ENCODE measurements at regions not wholly inside any gene's neighbourhood (a gene's known extent, or its start where the extent isn't known, plus 50 kb on each side); places are given as distances from the start of the nearest gene placed in this dataset.

DNA sequence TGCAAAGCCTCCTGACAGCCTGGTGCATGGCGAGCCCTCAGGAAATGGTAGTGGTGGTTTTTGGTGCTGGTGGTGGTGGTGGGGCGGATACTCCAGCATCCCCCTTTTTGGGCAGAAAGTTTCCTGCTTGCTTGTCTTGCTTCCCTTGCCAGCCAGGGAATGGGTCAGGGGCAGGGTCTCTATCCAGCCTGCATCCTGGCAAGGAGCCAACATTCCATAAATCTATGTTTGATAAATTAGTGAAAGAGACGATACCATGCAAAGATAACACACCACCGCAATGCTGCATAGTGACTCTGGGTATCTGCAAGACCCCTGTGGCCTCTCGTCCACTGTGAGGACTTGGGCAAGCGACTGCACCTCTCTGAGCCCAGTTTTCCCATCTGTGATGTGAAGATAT is 246.2 kb downstream of the LRFN2 start:
- no peak for DNase-seq (ENCODE audit: low spot score)

DNA sequence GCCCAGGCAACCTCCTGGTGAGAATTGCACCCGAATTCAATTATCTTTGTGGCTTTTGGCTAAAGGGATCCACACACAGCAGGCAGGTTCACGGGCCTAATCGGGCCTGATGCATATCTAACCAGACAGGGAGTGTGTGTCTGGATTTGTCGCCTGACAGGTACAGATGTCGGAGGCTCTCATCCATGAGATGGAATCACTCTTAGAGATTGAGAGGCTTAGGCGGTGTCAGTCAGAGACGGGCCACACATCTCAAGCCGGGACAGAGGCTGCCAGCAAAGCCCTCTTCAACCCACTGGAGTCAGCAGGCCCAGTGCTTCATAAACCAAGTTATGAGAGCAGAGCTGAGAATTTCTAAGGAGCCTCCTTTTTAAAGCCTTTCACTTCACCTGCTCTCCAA is 247.0 kb downstream of the LRFN2 start:
- no peak for DNase-seq (ENCODE audit: low spot score)

- no peak for DNase-seq (ENCODE audit: low spot score)
Observed at GRCh38 chr6:40338306-40338705, 248.9 kb downstream of the LRFN2 start.

DNA sequence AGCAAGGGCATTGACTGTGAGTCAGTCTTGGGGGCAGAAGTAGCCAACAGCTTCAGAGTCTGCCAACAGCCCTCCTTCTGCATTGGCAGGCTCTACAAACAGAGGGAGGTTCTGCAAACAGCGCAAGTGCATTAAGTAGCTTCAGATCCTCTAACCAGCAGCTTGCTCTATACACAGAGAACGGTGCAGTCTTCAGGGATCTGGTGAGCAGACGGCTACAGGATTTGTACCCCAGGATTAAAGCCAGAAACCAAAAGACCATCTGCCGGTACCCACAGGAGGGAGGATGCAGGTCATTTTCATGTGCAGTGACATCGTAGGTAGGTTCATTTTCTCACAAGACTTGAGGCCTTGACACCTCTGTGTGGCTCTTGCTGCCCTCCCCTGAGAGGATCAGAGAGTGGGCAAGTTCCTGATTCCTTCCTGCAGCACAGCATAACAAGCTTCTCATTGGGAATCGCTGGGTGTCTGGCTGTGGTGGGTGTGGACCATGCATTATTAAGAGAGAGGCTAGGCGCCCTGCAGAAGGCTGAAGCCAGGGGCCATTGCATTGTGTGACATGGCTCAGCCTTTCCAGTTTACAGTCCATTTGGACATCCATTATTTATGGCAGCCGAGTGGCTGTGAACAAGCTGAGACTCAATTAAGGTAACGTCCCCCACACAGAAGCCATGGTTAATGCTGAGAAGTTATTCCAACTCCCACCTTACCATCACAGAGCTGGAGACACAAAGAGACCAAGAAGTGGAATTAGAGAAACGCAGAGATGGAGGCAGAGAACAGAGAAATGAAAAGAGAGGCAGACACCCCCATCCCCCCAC is 250.0 kb downstream of the LRFN2 start:
- DNase-seq (ENCODE audit: low spot score), result no peak

- DNase-seq (ENCODE audit: low spot score), result no peak
Observed at GRCh38 chr6:40336296-40336695, 250.9 kb downstream of the LRFN2 start.

DNA sequence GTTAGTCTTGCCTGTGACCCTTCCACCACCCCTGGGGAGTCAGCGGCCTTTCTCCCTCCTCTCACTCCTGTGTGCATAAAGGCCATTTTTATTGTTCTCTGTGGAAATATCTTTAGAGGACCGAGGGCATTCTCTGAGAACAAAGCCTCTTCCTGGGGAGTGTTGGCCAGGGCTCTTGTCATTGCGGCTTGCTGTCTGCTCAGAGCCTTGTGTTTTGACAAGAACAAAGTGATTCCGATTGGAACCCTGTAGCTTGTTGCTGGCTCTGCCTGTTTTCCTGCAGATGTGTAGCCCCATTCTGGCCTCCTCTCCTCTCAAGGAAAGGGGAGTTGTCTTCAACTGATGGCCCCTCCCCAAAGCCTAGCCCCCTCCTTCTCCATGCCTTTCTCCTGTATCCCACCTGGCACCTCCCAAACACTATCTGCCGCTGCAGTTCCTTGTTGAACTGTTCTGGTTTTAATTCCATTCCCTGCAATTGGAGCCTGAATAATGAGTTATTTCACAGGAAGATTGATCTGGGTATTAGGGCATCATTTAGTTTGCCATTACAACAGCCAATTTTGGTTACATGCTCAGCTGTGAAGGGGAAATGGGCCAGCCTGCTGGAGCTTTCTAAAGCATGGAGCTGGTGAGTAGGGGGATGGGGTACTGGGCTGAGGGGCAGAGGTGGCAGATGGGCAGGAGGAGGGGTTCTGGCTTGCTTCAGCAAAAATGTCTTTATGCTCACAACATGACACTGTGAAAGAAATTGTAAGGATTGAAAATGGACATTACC is 252.5 kb downstream of the LRFN2 start:
- DNase-seq (ENCODE audit: low spot score), result no peak

DNA sequence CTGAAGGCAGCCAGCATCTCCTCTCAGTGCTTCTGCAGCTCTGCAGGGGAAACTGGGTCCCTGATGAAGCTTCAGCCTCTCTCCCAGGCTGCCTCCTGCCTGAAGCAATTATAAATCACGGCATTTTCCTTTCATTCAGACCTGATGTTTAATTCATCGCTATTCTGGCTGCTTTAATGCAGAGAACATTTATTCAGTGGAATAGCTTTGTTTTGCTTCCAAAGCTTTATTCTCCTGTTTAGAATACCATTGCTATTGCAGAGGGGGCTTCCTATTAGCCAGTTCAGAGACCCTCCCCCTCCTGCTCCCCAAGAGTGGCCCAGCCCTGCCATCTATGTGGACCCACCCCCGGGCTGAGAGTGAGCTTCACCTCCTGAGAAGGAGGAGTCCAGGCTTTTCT is 255.6 kb downstream of the LRFN2 start:
- DNase-seq (ENCODE audit: low spot score), result no peak

DNA sequence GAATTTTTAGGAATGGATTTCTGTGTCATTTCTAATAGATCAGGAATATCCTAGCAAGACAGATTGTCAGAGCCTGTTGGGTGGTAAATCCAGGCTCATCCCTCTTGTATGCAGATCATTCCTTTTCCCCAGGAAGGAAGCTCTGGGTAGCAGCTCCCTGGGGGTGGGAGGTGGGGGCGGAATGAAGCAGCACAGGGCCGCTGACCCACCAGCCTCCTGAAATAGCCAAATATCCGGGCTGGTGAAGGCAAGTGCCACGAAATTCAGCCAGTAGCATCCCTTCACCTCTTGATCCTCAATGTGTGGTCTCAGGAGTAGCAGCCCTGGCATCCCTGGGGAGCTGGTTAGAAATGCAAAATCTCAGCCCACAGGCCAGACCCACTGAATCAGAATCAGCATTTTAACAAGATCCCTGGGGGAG is 256.9 kb downstream of the LRFN2 start:
- no peak for DNase-seq (ENCODE audit: low spot score)

GRCh38 chr6:40328986-40329545 is 258.1 kb downstream of the LRFN2 start:
- DNase-seq (ENCODE audit: low spot score), result no peak

- no peak for DNase-seq (ENCODE audit: low spot score)
Observed at GRCh38 chr6:40328386-40328985, 258.7 kb downstream of the LRFN2 start.

DNA sequence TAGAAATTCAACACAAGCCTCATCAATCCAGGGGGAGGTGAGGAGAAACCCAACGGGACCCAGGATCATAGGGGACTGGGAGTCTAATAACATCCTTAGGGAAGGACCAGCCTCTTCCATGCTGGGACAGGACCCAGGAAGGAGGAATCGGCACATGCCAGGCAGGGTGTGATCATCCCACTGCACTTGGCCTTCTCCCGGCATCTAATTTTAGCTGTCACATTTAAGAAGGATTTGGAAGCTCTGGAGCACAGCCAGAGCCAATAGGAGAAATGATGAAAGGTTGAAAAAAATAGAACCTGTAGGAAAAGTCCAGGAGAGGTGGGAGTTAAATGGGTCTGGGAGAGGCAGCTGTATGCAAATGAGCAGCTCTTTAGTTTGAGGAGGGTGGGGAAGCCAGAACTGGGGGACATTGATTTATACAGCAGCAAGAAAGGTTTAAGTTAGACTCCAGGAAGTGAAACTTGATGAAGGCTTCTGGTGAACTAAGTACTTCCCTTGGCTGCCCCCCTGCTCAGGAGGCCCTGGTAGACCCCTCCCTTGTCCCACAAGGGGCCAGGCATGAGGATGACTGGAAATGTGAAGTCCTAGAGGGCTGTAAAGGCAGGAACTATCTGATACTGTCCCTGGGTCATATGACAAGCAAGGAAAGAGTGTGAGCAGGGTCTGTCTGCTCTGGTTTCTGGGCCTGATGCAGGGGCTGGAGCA is 260.3 kb downstream of the LRFN2 start:
- no peak for DNase-seq (ENCODE audit: low spot score)

- DNase-seq (ENCODE audit: low spot score), result no peak
Observed at GRCh38 chr6:40325791-40326190, 261.4 kb downstream of the LRFN2 start.

GRCh38 chr6:40325041-40325440 is 262.1 kb downstream of the LRFN2 start:
- DNase-seq (ENCODE audit: low spot score), result no peak

GRCh38 chr6:40323881-40324634 is 263.1 kb downstream of the LRFN2 start:
- no peak for DNase-seq (ENCODE audit: low spot score)

DNA sequence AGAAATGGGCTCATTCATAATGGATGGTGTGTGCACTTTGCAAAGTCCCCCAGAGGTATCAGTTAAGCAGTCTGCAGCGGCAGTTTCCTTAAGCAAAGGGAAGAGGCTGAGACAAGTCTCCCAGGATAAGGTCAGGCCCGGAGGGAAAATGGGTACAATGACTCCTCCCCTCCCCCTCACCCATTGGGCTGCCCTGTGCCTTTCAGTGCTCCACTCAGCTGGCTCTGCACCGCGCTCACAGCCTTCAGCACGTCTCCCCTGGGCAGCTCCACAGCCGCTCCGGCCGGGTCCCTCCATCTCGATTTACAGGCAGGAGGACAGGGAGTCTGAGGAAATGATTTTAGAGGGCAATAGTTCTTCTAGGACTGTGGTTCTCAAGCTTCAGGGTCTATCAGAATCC is 264.8 kb downstream of the LRFN2 start:
- no peak for DNase-seq (ENCODE audit: low spot score)

- no peak for DNase-seq (ENCODE audit: low spot score)
Observed at GRCh38 chr6:40321616-40322015, 265.5 kb downstream of the LRFN2 start.

DNA sequence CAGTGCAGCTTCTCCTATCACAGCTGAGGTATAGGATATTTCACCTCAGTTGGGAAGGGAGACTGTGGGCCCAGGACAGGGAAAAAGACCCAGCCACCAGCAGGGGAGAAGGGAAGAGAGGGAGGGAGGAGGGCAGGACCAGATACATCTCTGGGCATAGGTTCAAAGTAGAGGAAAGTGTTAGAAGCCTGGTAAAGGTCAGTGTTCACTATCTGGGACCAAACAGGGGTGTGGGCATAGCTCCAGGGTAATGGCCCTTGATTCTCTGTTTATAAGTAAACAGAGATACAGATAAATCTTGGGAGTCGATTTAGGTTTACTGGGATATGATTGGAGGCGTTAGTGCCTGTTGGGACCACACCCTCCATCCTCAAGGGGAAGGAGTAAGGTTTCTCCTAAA is 266.2 kb downstream of the LRFN2 start:
- DNase-seq (ENCODE audit: low spot score), result no peak

GRCh38 chr6:40320441-40320840 is 266.7 kb downstream of the LRFN2 start:
- no peak for DNase-seq (ENCODE audit: low spot score)

GRCh38 chr6:40319124-40319523 is 268.0 kb downstream of the LRFN2 start:
- no peak for DNase-seq (ENCODE audit: low spot score)

- DNase-seq (ENCODE audit: low spot score), result no peak
Observed at GRCh38 chr6:40315060-40315459, 272.1 kb downstream of the LRFN2 start.

GRCh38 chr6:40313582-40313981 is 273.6 kb downstream of the LRFN2 start:
- no peak for DNase-seq (ENCODE audit: low spot score)

Measured in pons (tissue), 1 donor.